GM21619 (cell line): ENCODE measurements at regions not wholly inside any gene's neighbourhood (a gene's known extent, or its start where the extent isn't known, plus 50 kb on each side); places are given as distances from the start of the nearest gene placed in this dataset.
A peak's percentile ranks its signal among the peaks of the same experiment; 100 is the strongest.
"Not testable (repeated sequence)": the region's sequence is repeated elsewhere in the genome, so short reads cannot be mapped to it uniquely, and the experiment has no call there.

ENCODE experiments used
- ATAC-seq: cut with Tn5 transposase; IDR thresholded peaks from one replicate; pipeline ENCODE4 v1.9.1; 2021; ENCODE audit not compliant: unreplicated experiment

- ATAC-seq: no peak
These were observed 630.1 kb upstream of the KCNMB2 start for GRCh38 chr3:177906126-177906511.

DNA sequence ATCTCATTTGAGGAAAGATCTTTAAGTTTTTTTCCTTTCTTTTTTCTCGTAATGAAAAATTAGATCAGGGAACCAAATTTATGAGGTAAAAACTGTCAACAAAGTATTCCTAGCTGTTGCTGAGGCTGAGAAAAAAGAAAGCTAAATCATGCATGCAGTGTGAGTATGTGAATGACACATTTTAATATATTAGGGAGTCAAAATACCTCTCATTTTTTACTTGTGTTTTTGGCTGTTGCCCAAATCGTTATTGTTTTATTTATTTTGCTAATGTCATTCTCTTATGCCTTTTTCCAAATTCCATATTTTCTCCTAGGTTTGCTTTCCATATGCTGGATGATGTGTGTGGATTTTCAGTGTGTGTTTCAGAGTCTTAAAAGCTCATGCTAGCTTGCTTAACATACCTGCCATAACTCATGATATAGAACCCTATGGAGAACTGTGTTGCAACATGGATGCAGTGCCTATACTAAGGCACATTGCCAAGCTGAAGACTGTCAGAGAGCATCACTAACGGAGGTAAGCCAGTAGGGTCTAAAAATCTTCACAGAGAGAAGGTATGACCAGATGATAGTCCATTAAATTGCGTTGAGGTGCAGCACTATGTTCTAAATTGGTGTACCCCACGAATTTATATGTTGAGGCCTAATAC is 629.5 kb upstream of the KCNMB2 start:
- ATAC-seq: no peak

DNA sequence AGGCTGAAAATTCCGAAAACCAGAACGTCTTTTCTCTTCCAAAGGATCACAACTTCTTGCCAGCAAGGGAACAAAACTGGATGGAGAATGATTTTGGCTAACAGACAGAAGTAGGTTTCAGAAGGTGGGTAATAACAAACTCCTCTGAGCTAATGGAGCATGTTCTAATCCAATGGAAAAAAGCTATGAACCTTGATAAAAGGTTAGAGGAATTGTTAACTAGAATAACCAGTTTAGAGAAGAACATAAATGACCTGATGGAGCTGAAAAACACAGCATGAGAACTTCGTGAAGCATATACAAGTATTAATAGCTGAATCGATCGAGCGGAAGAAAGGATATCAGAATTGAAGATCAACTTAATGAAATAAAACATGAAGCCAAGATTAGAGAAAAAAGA is 626.7 kb upstream of the KCNMB2 start:
- not testable (repeated sequence) for ATAC-seq

DNA sequence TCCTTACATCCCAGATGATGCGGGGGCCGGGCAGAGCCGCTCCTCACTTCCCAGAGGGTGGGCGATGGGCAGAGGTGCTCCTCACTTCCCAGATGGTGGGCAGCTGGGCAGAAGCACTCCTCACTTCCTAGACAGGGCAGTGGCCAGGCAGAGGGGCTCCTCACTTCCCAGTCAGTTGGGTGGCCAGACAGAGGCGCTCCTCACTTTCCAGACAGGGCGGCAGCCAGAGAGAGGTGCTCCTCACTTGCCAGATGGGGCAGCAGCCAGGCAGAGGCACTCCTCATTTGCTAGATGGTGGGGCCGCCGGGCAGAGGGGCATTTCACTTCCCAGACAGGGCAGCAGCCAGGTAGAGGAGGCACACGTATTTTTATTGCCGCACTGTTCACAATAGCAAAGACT is 622.0 kb upstream of the KCNMB2 start:
- no peak for ATAC-seq

DNA sequence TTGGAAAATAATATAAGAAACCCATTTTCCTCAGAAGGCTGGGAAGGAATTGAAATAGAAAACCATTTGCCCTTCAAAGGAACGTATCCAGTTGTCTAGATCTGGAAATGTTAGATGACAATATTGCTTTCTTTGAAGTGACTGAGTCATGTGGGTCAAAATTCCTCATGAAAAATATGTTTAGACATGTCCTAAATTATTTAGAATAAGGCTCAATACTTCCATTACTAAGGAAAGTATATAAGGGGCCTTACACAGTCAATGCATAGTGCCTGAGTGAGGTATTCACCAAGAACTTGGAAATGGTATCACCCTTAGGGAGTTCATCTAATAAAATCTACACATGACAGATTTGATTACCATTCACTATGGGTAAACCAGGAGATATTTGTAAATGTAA is 619.8 kb upstream of the KCNMB2 start:
- no peak for ATAC-seq

DNA sequence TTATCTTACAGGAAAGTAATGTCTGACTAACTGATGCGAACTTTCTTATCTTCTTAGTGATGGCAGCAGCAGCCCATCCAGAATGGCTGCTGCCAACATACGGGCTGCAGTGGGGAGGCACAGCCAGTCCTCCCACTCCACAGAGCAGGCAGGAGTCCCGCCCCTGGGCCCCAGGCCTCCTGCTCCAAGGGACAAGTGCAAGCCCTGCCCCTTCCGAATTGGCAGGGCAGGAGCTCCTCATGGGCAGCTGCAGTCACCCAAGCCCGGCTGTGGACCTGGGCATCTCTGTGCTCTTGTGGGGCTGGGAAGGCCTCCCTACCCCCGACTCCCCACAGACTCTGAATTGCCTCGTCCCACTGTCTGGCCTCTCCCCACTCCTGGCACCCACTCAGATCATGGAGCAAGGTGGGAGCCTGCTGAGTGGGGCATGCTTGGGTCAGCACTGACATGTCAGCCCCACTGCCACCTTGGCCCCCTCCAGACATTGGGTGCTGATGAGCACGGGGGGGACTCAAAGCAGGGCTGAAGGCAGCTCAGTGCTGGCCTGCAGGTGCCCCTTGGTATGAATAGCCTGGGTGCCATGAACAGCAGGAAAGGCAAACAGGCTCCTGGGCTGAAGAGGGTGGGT is 618.9 kb upstream of the KCNMB2 start:
- ATAC-seq: no peak

DNA sequence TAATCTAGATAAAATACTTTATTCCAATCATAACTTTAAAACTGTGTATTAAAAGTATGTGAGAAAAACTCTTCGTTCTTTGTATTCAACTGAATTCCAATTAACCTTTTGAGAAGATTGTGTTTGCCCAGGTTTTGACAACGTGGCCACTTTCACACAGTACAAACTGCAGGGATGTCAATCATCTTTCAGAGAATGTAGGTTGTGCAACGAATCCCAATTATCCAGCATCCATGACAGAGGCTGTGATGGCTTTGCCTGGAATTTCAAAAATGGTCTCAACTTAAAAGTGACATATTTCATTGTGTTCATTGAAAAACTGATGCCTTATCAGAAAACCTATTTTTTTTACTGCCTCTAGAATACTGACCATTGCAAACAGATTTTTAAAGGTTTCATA is 615.1 kb upstream of the KCNMB2 start:
- no peak for ATAC-seq

GRCh38 chr3:177924261-177924660 is 612.0 kb upstream of the KCNMB2 start:
- ATAC-seq: no peak

DNA sequence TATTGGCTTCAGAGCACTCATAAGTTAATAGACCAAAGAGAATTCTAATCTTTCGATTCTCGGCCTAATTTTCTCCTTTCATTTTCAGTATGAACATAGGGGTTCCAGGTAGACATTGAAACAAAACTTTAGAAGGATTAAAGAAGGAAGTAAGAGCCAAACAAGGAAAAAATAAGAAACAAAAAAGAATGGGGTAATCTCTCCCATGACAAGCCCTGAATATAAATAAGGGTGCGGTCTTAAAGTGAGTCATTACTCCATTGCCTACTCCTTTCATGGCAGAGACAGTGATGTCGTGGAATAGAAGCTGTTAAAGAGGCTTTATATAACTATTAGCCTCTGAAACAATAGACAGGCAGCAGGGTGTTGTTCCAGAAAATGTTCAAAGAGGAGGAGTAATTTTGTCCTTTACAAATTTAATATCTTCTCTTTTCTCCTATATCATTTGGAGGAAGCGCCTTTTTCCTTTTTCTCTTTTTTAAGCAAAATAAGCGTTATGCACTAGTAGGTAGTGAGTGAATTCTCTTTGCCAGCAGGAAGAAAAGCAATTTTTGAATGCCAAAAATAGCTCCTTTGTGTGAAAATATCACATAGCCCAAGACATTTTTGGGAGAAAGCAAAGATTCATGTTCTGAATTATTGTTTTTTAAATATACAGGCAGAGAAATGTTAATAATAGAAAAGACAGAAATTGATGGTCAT is 607.9 kb upstream of the KCNMB2 start:
- peak; percentile 80 for ATAC-seq

DNA sequence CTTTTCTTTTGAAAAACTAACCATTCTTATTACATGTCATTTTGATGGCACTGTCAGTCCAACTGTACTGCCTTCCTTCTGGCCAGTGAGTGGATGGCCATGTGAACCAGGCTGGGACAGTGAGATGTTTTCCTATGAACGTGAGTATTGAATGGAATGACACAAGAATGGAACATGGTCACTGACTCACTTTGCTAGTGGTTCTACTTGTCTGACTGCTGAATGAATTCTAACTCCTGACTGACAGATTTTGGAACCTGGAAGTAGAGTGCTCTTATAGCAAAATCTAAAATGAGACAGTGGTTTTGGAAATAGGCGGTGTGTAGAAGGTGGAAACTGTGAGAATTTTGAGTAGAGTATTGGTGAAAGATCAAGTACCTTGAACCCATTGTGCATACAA is 606.9 kb upstream of the KCNMB2 start:
- no peak for ATAC-seq

DNA sequence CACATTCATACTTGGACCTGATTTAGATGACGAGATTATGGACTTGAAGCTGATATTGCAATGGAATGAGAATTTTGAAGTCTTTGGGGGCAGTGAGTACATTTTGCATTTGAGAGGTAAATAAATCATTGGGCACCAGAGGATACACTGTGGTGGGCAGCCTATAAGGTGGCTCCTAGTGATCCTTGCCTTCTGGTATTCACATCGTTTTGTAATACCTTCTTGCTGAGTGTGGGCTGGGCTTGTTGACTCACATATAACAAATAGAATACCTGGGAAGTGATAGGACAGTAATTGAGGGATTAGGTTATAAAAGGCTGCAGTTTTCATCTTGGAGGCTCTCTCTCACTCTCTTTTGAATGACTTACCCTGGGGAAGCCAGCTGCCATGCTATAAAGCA is 605.5 kb upstream of the KCNMB2 start:
- ATAC-seq: no peak

GRCh38 chr3:177931346-177931745 is 604.9 kb upstream of the KCNMB2 start:
- ATAC-seq: no peak

GRCh38 chr3:177932346-177932745 is 603.9 kb upstream of the KCNMB2 start:
- ATAC-seq: no peak

DNA sequence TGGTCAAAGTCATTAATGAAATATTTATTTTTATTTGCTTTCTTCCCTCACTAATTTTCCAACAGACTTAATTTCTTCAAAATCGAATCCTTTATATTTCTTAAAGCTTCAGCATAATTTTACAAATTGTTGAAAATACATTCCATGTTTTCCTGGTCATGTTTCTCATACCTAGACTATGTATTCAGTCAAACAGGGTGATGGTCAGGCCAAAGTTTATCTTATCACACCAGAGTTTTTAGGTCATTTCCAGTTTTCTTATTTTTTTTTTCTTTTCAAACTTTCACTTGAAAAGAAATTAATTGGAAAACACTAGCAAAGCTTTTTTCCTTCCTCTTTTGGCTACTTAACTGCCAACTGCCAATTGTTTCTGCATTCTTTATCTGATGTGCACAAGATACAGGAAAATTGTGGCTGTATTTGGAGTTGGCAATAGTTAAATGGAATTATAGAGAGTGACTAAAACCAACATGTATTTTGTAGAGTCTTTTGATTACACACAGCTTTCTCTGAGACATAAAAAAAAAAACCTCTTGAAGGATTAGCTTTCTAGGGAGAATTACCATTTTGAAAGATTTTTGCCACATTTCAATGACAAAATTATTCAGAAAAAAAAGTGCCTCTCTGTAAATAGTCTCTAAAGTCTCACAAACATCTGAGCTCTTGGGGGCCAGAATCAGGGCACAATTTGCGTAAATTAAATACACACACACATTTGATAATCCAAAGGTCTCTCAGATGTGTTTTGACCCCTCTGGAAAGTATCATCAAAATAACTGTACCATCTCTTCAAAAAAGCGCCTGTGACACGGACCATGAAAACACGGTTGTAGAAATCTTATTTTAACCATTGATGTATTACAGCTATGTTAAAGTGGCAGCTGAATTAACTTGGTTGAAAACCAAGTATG is 603.2 kb upstream of the KCNMB2 start:
- no peak for ATAC-seq

GRCh38 chr3:177934001-177934891 is 602.0 kb upstream of the KCNMB2 start:
- no peak for ATAC-seq

- no peak for ATAC-seq
These were observed 601.2 kb upstream of the KCNMB2 start for GRCh38 chr3:177935047-177935446.

GRCh38 chr3:177936721-177937120 is 599.5 kb upstream of the KCNMB2 start:
- no peak for ATAC-seq

GRCh38 chr3:177942911-177943310 is 593.3 kb upstream of the KCNMB2 start:
- ATAC-seq: no peak

GRCh38 chr3:177944228-177944661 is 592.0 kb upstream of the KCNMB2 start:
- ATAC-seq: no peak

DNA sequence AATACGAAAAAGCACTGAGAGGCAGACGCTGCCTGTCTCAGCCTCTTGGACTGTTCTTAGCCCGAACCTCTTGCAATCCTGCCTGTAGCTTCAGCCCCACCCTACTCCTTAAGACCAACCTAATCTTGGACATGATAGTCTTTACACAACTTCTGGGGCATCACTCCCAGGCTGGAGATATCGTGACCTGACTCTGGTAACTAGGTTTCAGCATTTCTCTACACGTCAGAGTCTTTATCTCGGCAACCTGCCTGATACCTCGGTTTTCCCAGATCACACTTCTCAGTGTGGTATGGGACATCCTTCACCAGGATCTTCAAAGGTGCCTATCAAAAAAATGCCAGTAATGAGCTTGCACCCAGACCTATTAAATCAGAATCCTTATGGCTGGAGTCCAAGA is 590.2 kb upstream of the KCNMB2 start:
- no peak for ATAC-seq
